Fibroblast of skin of right biceps (primary cell): ENCODE measurements at regions not wholly inside any gene's neighbourhood (a gene's known extent, or its start where the extent isn't known, plus 50 kb on each side); places are given as distances from the start of the nearest gene placed in this dataset.

Experiments
- DNase-seq: peaks from one replicate; pipeline ENCODE4 v3.0.0-alpha.2; 2013

GRCh38 chr6:56375806-56376205, 128.4 kb upstream of the COL21A1 start:
- DNase-seq = no peak

DNA sequence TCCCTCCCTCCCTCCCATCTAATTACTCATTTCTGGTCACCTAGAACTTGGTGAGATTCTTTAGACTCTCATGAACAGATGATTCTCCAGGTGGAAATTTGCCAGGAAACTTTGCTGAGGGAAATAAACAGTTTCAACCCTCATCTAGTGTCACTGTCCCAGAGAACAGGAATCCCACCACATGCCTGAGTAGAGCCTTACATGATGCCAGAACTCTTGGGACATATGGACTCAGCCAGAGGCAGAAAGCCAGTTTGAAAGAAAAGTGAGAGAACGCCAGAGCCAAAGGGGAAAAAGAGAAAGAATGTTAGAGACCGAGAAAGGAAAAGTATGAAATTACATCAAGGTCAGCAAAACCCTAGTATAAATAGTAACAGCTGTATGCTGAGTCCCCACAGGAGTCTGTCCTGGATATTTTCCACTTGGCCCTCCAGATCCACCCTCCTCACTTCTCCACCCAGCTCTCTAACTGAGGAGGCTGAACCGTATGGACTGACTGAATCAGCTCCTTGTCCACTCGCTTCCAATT, 127.5 kb upstream of the COL21A1 start:
- DNase-seq = peak; percentile 66

- no peak for DNase-seq
These were observed 125.1 kb upstream of the COL21A1 start for GRCh38 chr6:56372406-56372995.

DNA sequence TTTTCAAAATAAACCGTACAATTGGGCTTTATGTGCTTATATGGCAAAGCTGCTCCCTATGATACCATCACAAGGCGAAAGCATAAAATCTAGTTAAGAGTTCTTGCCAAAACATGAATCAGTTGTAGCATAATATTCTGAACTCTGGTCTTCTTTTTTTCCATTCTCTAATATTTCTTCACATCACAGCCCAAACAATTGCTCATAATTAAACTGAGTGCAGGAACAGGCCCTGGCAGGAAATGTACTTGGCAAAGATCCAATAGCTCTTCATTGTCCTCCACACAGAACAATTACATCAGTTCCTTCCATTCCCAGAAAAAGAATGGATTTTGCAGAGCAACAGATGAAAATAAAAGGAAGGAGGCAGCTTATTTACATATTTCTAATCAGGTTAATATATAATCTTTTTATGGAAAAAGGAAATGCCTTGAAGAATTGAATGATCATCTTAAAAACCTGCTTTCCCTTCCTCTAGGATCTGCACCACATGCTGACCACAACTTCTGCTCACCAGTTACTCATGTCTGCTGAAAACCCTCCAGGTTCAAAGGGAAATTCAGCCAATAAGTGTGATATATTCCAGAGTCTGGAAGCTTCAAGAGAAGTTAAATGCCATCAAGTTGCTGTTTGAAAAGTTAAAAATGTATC, 123.3 kb upstream of the COL21A1 start:
- DNase-seq = peak; percentile 89

GRCh38 chr6:56370127-56370540, 122.8 kb upstream of the COL21A1 start:
- DNase-seq = peak; percentile 61

GRCh38 chr6:56368491-56368890, 121.1 kb upstream of the COL21A1 start:
- DNase-seq = no peak

GRCh38 chr6:56366141-56366852, 118.9 kb upstream of the COL21A1 start:
- no peak for DNase-seq

- peak; percentile 92 for DNase-seq
These were observed 117.5 kb upstream of the COL21A1 start for GRCh38 chr6:56364827-56365339.

DNA sequence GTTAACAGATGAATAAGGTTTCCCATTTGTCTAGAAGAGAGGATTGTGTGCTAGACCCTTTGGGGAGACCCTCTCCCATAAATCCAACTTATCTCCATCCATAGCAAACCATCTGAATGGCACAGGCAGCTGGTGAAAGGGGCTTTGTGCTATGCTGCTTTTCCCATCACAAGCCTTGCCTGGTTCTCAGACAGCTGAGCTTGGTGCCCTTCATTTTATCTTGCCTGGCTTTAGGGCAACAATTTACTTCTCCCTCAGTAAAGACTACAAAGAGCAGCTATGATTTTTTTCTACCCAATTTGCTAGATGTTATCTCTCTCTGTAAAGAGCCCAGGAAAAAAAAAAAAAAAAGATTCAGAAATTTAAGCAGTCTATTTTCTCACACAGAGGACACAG, 117.0 kb upstream of the COL21A1 start:
- DNase-seq = no peak

- no peak for DNase-seq
These were observed 116.5 kb upstream of the COL21A1 start for GRCh38 chr6:56363796-56364430.

DNA sequence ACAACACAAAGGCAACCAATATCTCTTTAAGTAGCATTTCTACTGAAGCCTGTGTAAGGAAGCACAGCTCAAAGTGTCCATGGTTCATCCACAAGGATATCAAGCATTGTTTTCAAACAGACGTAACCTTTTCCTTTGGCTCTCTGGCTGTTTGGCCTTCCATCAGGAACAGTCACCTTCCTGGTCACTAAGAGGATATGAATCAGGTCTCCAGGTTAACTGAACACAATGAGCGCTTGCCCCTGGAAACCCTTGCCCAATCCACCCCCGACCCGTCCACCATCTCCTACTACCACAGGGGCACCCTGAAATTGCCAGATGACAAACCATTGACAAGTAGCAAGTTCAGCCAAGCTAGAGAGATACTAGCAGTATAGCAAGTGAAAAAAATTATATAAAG, 114.4 kb upstream of the COL21A1 start:
- no peak for DNase-seq

GRCh38 chr6:56359201-56359899, 112.0 kb upstream of the COL21A1 start:
- peak; percentile 68 for DNase-seq

DNA sequence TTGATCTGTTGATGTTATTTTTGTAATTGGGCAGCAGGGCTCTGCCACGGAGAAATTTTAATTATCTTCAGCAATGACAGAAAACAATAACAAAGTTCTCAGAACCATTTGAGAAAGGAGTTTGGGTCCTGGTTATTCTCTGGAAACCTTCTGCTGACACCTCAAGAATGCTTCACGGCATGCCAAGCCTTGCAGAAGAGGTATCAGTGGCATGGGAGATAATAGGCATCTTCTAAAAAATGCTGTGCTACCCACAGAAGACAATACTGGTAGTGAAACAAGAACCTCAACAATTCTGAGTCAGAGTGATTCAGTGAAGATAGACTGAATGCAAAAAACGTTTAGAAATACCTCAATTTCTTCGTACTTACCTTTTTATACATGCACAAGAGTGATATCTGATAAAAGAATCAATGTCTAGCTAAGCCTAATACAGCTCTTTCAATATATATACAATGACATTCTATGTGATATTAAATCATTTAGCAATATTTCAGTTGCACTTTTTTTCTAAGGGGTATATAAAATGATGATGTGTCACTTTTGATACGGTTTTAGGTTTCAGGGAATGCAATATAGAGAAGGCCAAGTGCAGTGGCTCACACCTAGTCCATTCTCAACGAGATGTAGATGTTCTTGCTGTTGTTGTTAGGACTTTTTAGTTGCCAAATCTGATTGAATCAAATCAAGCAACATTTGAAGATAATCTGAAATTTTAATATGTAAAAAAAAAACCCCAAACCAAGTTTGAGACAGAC, 110.4 kb upstream of the COL21A1 start:
- no peak for DNase-seq

DNA sequence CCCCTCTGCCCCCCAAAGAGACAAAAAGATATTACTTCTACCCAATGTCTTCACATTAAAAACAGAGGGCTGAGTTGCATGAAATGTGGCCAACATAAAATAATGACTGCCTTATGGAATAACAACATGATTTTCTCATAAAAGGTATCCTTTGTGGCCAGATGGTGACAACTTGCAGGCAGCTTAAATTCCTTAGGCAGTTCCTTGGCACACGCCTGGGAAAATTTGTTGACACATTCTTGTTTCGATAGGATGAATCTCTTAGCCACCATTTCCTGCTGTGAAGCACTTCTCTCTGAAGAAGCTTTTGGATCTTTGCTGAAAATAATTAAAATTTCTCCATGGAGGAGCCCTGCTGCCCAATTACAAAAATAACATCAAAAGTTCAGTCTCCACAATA, 109.0 kb upstream of the COL21A1 start:
- peak; percentile 79 for DNase-seq

DNA sequence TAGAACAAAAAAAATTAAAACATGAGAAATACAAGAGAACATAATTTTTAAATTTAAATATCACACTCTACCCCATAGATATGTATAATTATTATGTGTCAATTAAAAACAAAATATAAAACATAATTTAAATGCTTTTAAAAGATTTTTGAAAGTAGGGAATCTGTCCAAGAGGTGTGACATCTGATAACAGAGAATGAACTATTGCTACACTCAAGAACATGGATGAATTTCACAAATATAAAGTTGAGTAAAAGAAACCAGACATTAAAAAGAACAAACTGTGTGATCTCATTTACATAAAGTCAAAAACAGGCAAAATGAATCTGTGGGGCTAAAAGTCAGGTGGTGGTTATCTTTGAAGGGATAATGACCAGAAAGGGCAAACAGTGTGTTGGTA, 106.5 kb upstream of the COL21A1 start:
- DNase-seq = no peak

DNA sequence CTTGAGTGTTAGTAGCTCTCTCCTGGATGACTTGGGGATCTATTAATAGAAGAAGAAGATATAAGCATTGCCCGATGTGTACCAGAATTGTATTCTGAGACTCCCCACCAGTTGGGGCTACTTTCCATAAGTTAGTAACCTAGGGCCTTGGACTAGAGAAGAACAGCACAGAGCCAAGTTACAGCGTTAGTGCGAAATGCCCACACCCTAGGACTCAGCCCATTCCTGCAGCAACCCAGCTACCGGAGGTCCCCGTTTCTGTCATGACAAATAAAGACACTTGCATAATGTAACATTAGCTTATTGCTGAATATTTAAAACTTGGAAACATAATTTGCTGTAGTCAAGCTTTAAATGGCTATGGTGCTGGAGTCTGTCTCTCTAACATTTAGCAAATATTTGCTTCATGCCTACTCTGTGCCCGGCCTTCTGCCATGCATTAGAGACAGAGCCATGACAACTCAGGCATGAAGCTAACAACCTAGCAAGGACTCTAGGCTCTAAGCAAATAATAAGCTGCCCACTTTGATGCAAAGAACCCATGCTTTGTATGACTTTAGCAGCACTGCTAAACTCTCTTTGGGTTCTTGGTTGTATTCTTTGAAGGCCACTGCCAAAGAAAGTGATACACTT, 103.4 kb upstream of the COL21A1 start:
- no peak for DNase-seq

- peak; percentile 88 for DNase-seq
These were observed 101.8 kb upstream of the COL21A1 start for GRCh38 chr6:56349194-56349593.

GRCh38 chr6:56348578-56348977, 101.2 kb upstream of the COL21A1 start:
- no peak for DNase-seq

DNA sequence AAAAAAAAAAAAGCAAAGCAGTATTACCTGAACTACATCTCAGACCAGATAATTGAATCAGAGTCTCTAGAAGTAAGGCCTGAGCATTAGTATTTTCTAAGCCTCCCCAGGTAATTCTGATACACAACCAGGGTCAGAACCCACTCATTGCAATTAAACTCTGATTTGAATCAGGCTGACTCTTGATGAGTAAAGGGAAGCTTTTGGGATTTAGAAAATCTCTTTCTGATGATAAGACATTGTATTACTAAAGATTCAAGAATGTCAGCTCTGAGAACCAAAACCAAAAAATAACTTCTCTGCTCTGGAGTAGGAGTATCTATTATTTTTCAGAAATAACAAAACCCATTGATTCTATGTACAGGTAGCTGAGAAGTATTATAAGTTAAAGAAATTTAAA, 100.1 kb upstream of the COL21A1 start:
- peak; percentile 81 for DNase-seq

DNA sequence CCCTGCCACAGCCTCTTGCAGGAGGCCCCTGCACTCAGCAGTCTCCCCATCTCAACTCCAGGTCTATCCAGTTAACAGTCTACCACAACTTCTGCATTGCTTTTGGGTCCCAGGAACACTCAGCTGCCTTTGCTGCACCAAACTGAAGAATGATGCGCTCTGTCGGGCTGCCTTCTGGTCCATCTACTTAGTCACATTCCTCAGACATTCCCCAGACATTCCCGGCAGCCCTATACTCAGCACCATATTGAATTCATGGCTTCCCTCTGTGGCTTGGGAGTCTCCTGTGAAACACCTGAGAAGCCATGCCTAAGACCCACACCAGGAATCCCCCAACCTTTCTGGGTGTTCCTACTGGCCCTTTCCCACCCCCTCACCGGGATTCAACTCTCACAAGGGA, 99.6 kb upstream of the COL21A1 start:
- peak; percentile 72 for DNase-seq

GRCh38 chr6:56345376-56345995, 98.1 kb upstream of the COL21A1 start:
- DNase-seq = peak; percentile 95
